ENCODE measurements at regions not wholly inside any gene's neighbourhood (a gene's known extent, or its start where the extent isn't known, plus 50 kb on each side); places are given as distances from the start of the nearest gene placed in this dataset.

- Histone ChIP-seq H3K9me2 (replicated peaks; ENCODE audit: low read depth, low read length) (no peaks in the 10 kb centered on the region), H3K9me3 (ENCODE audit: insufficient read depth, low read depth, low read length) (no peaks in the 10 kb centered on the region; the same call in 1 of the 2 replicates), H3K4me1 (ENCODE audit: insufficient read depth, low read length, poor library complexity, severe bottlenecking) (no peaks in the 10 kb centered on the region), H2AFZ (ENCODE audit: low read length) (no peak overlapping the region), H3K79me2 (ENCODE audit: insufficient read depth, low read length) (no peaks in the 10 kb centered on the region), H3K9ac (ENCODE audit: low read depth, low read length, poor library complexity, severe bottlenecking) (no peak overlapping the region), H3K4me2 (ENCODE audit: low read depth, low read length, poor library complexity, severe bottlenecking) (no peak overlapping the region), H4K20me1 (ENCODE audit: insufficient read depth, low read length, poor library complexity, severe bottlenecking) (no peaks in the 10 kb centered on the region), H3F3A (ENCODE audit: low read depth) (no peaks in the 10 kb centered on the region), H3K4me3 (ENCODE audit: low read length, poor library complexity, severe bottlenecking) (no peak overlapping the region), H3K27me3 (ENCODE audit: insufficient read depth, low read length, poor library complexity, severe bottlenecking) (no peaks in the 10 kb centered on the region), H3K36me3 (ENCODE audit: insufficient read depth, low read length) (no peaks in the 10 kb centered on the region)
- no peak for TF ChIP-seq EZH2phosphoT487 (IDR thresholded peaks at IDR 0.05; ENCODE audit: borderline replicate concordance)
- no peak for TF ChIP-seq CTCF (conservative IDR thresholded peaks at IDR 0.05; ENCODE audit: low read length)
Observed at GRCh38 chr11:87548797-87549196, 511.1 kb downstream of the TMEM135 start.

- no peak overlapping the region for H2AFZ ChIP-seq (ENCODE audit: low read length)
- no peaks in the 10 kb centered on the region for H3K27me3 ChIP-seq (ENCODE audit: insufficient read depth, low read length, poor library complexity, severe bottlenecking)
- no peak overlapping the region for H3K4me2 ChIP-seq (ENCODE audit: low read depth, low read length, poor library complexity, severe bottlenecking)
- H4K20me1 ChIP-seq (ENCODE audit: insufficient read depth, low read length, poor library complexity, severe bottlenecking), result no peaks in the 10 kb centered on the region
- no peaks in the 10 kb centered on the region for H3K4me1 ChIP-seq (ENCODE audit: insufficient read depth, low read length, poor library complexity, severe bottlenecking)
- no peaks in the 10 kb centered on the region; the same call in 1 of the 2 replicates for H3K9me3 ChIP-seq (ENCODE audit: insufficient read depth, low read depth, low read length)
- H3K36me3 ChIP-seq (ENCODE audit: insufficient read depth, low read length), result no peaks in the 10 kb centered on the region
- no peak overlapping the region for H3K4me3 ChIP-seq (ENCODE audit: low read length, poor library complexity, severe bottlenecking)
- H3K79me2 ChIP-seq (ENCODE audit: insufficient read depth, low read length), result no peaks in the 10 kb centered on the region
- no peaks in the 10 kb centered on the region for H3K9me2 ChIP-seq (replicated peaks; ENCODE audit: low read depth, low read length)
- H3K9ac ChIP-seq (ENCODE audit: low read depth, low read length, poor library complexity, severe bottlenecking), result no peak overlapping the region
- no peaks in the 10 kb centered on the region for H3F3A ChIP-seq (ENCODE audit: low read depth)
- TF ChIP-seq CTCF (conservative IDR thresholded peaks at IDR 0.05; ENCODE audit: low read length), result no peak
- no peak for TF ChIP-seq EZH2phosphoT487 (IDR thresholded peaks at IDR 0.05; ENCODE audit: borderline replicate concordance)
Observed at GRCh38 chr11:87545858-87546257, 508.1 kb downstream of the TMEM135 start.

GRCh38 chr11:87539596-87539995 lies 501.9 kb downstream of the TMEM135 start:
- Histone ChIP-seq H3K79me2 (ENCODE audit: insufficient read depth, low read length) (no peaks in the 10 kb centered on the region), H3K27me3 (ENCODE audit: insufficient read depth, low read length, poor library complexity, severe bottlenecking) (no peaks in the 10 kb centered on the region), H3K9me3 (ENCODE audit: insufficient read depth, low read depth, low read length) (no peaks in the 10 kb centered on the region), H3K9ac (ENCODE audit: low read depth, low read length, poor library complexity, severe bottlenecking) (no peak overlapping the region), H3K4me3 (ENCODE audit: low read length, poor library complexity, severe bottlenecking) (no peak overlapping the region), H2AFZ (ENCODE audit: low read length) (no peak overlapping the region), H3K36me3 (ENCODE audit: insufficient read depth, low read length) (no peaks in the 10 kb centered on the region), H4K20me1 (ENCODE audit: insufficient read depth, low read length, poor library complexity, severe bottlenecking) (no peaks in the 10 kb centered on the region), H3K9me2 (replicated peaks; ENCODE audit: low read depth, low read length) (no peaks in the 10 kb centered on the region; the same call in 1 of the 2 replicates), H3K4me1 (ENCODE audit: insufficient read depth, low read length, poor library complexity, severe bottlenecking) (no peaks in the 10 kb centered on the region), H3K4me2 (ENCODE audit: low read depth, low read length, poor library complexity, severe bottlenecking) (no peak overlapping the region), H3F3A (ENCODE audit: low read depth) (no peaks in the 10 kb centered on the region)
- TF ChIP-seq EZH2phosphoT487 (IDR thresholded peaks at IDR 0.05; ENCODE audit: borderline replicate concordance), result no peak

GRCh38 chr11:87536565-87536964 lies 498.8 kb downstream of the TMEM135 start:
- no peaks in the 10 kb centered on the region for H4K20me1 ChIP-seq (ENCODE audit: insufficient read depth, low read length, poor library complexity, severe bottlenecking)
- H3K27me3 ChIP-seq (ENCODE audit: insufficient read depth, low read length, poor library complexity, severe bottlenecking), result no peaks in the 10 kb centered on the region
- no peaks in the 10 kb centered on the region for H3K4me1 ChIP-seq (ENCODE audit: insufficient read depth, low read length, poor library complexity, severe bottlenecking)
- TF ChIP-seq EZH2phosphoT487 (IDR thresholded peaks at IDR 0.05; ENCODE audit: borderline replicate concordance) (no peak), CTCF (conservative IDR thresholded peaks at IDR 0.05; ENCODE audit: low read length) (no peak)
- no peak overlapping the region for H3K4me3 ChIP-seq (ENCODE audit: low read length, poor library complexity, severe bottlenecking)
- H3K9ac ChIP-seq (ENCODE audit: low read depth, low read length, poor library complexity, severe bottlenecking), result no peak overlapping the region
- H3K9me2 ChIP-seq (replicated peaks; ENCODE audit: low read depth, low read length), result no peaks in the 10 kb centered on the region; the same call in none of the 2 replicates
- no peak overlapping the region for H3K4me2 ChIP-seq (ENCODE audit: low read depth, low read length, poor library complexity, severe bottlenecking)
- H3K9me3 ChIP-seq (ENCODE audit: insufficient read depth, low read depth, low read length), result no peaks in the 10 kb centered on the region
- H2AFZ ChIP-seq (ENCODE audit: low read length), result no peak overlapping the region
- no peaks in the 10 kb centered on the region for H3F3A ChIP-seq (ENCODE audit: low read depth)
- no peaks in the 10 kb centered on the region for H3K79me2 ChIP-seq (ENCODE audit: insufficient read depth, low read length)
- H3K36me3 ChIP-seq (ENCODE audit: insufficient read depth, low read length), result no peaks in the 10 kb centered on the region
